K562 (cell line): ENCODE measurements at regions not wholly inside any gene's neighbourhood (a gene's known extent, or its start where the extent isn't known, plus 50 kb on each side); places are given as distances from the start of the nearest gene placed in this dataset.

Experiments
- ATAC-seq: fragments of 200-7000 bp; cut with Tn5 transposase; 3 replicates; pipeline ENCODE4 v1.9.1; 2020; ENCODE audit warnings: moderate library complexity
- BruUV-seq: library from RNA; stranded (reverse); fragments of 400-500 nt; replicated peaks from 2 replicates; lab custom pipeline; 2021; lab: Mats Ljungman, UMichigan
- CTCF ChIA-PET: fragments of 300-600 bp; formaldehyde crosslinking; extraction: SDS; loops from one replicate; lab custom pipeline; 2021; ENCODE audit warnings: low intra/inter-chr PET ratio; lab: Yijun Ruan, JAX
- POLR2A ChIA-PET: fragments of 300-600, 350-650 bp; sonication (Branson Sonifier 250); formaldehyde crosslinking; extraction: SDS; loops from one replicate; lab custom pipeline; 2021; ENCODE audit warnings: antibody characterized with exemption, inconsistent platforms; lab: Yijun Ruan, JAX
- DNase-seq, 4 experiments: peaks; one replicate each; pipeline versions ENCODE4 v3.0.0 to v3.0.0-alpha.2; 2011 to 2018; ENCODE audit warnings: low spot score in 3 of 4, mixed read lengths in 3 of 4; ENCODE audit errors: extremely low read depth in 1 of 4
- FAIRE-seq: peaks from 2 replicates; lab custom pipeline; 2011; peaks lifted over from hg19 to GRCh38; lab: Jason Lieb, UNC
- H2AFZ ChIP-seq: 2 replicates; pipeline ENCODE4 v1.6.0; 2011; ENCODE audit warnings: low read depth, low read length, control low read depth, inconsistent platforms
- H3K27ac ChIP-seq: fragments of 200-600 bp; 3 replicates; pipeline ENCODE4 v1.8.0; 2011; ENCODE audit warnings: low read depth, mild to moderate bottlenecking, control low read depth, inconsistent platforms, low read length, moderate library complexity, mixed read lengths; ENCODE audit errors: extremely low read depth
- H3K27me3 ChIP-seq, 2 experiments: fragments of 300-600 bp in 1 of 2; 2 replicates in 1 of 2; 3 replicates in 1 of 2; pipeline versions ENCODE4 v1.6.0 to v1.8.0; 2011; ENCODE audit warnings: inconsistent platforms in 2 of 2, low read length in 2 of 2, mild to moderate bottlenecking in 1 of 2, mixed read lengths in 1 of 2, moderate library complexity in 1 of 2; ENCODE audit not compliant: control insufficient read depth in 2 of 2, insufficient read depth in 2 of 2
- H3K36me3 ChIP-seq: fragments of 300-600 bp; 3 replicates; pipeline ENCODE4 v1.8.0; 2011; ENCODE audit warnings: mild to moderate bottlenecking, low read length, inconsistent platforms; ENCODE audit not compliant: control insufficient read depth, insufficient read depth
- H3K4me1 ChIP-seq, 2 experiments: fragments of 200-600 bp in 1 of 2; replicated peaks in 1 of 2; 2 replicates in 1 of 2; 3 replicates in 1 of 2; pipeline versions ENCODE4 v1.5.1 to v1.8.0; 2011; ENCODE audit warnings: inconsistent platforms in 2 of 2, low read length in 2 of 2, mild to moderate bottlenecking in 1 of 2, mixed read lengths in 1 of 2, moderate library complexity in 1 of 2; ENCODE audit not compliant: control insufficient read depth in 2 of 2, insufficient read depth in 2 of 2
- H3K4me2 ChIP-seq: 2 replicates; pipeline ENCODE4 v1.6.1; 2011; ENCODE audit warnings: low read length, control low read depth, inconsistent platforms, mixed read lengths; ENCODE audit not compliant: insufficient read depth
- H3K4me3 ChIP-seq: fragments of 200-600 bp; sonication (generic), shearing (Covaris generic); 2 replicates; pipeline ENCODE4 v1.5.1; 2016; ENCODE audit warnings: control low read depth, inconsistent platforms
- H3K79me2 ChIP-seq: fragments of 200-600 bp; 3 replicates; pipeline ENCODE4 v1.8.0; 2011; ENCODE audit warnings: low read length, inconsistent platforms; ENCODE audit not compliant: control insufficient read depth, insufficient read depth
- H3K9ac ChIP-seq, 2 experiments: 2 replicates each; pipeline versions ENCODE4 v1.6.0 to v1.6.1; 2011; ENCODE audit warnings: low read depth in 2 of 2, low read length in 2 of 2, control low read depth in 1 of 2, inconsistent platforms in 1 of 2, mild to moderate bottlenecking in 1 of 2, mixed read lengths in 1 of 2; ENCODE audit not compliant: insufficient read depth in 1 of 2
- H3K9me1 ChIP-seq: one replicate; pipeline ENCODE4 v1.6.0; 2011; ENCODE audit warnings: inconsistent platforms, mild to moderate bottlenecking, low read length, moderate library complexity; ENCODE audit not compliant: control insufficient read depth, insufficient read depth
- H3K9me3 ChIP-seq: replicated peaks from 2 replicates; pipeline ENCODE4 v1.5.1; 2011; ENCODE audit warnings: low read depth, low read length, inconsistent platforms; ENCODE audit not compliant: control insufficient read depth, insufficient read depth
- H4K20me1 ChIP-seq: replicated peaks from 2 replicates; pipeline ENCODE4 v1.6.1; 2011; ENCODE audit warnings: low read length, inconsistent platforms, mixed read lengths; ENCODE audit not compliant: control insufficient read depth, insufficient read depth
- ARID1B ChIP-seq: fragments of 450-650 bp; IDR thresholded peaks from 2 replicates; pipeline ENCODE4 v1.6.1; 2016; ENCODE audit warnings: antibody characterized with exemption, mild to moderate bottlenecking, inconsistent platforms
- ATF7 ChIP-seq: fragments of 450-650 bp; IDR thresholded peaks from 2 replicates; pipeline ENCODE4 v1.7.1; 2014; ENCODE audit warnings: mild to moderate bottlenecking, moderate library complexity
- C11orf30 ChIP-seq: fragments of 450-650 bp; IDR thresholded peaks from 2 replicates; pipeline ENCODE4 v1.6.1; 2016; ENCODE audit warnings: low read depth, mild to moderate bottlenecking
- CBFA2T2 ChIP-seq: fragments of 450-650 bp; conservative IDR thresholded peaks from 2 replicates; pipeline ENCODE4 v1.6.1; 2017; ENCODE audit warnings: mild to moderate bottlenecking
- CBFA2T3 ChIP-seq: fragments of 450-650 bp; IDR thresholded peaks from 2 replicates; pipeline ENCODE4 v1.6.1; 2017
- DPF2 ChIP-seq: fragments of 450-650 bp; IDR thresholded peaks from 2 replicates; pipeline ENCODE4 v1.6.1; 2016
- KAT7 ChIP-seq: sonication (generic); formaldehyde crosslinking; IDR thresholded peaks from 2 replicates; pipeline ENCODE4 v1.8.0; 2022; ENCODE audit warnings: missing genetic modification reagents, mild to moderate bottlenecking, borderline replicate concordance
- MAFF ChIP-seq: IDR thresholded peaks from 2 replicates; pipeline ENCODE4 v1.6.1; 2012; ENCODE audit warnings: low read length, improper control_type of control experiment
- MAFG ChIP-seq: fragments of 450-650 bp; conservative IDR thresholded peaks from 2 replicates; pipeline ENCODE4 v1.6.1; 2016; ENCODE audit warnings: missing genetic modification characterization, missing compliant biosample characterization
- MAFK ChIP-seq: IDR thresholded peaks from 2 replicates; pipeline ENCODE4 v1.6.1; 2011; ENCODE audit warnings: low read length, improper control_type of control experiment
- NFE2 ChIP-seq: IDR thresholded peaks from 2 replicates; pipeline ENCODE4 v1.6.1; 2014; ENCODE audit warnings: antibody characterized with exemption, low read depth
- PML ChIP-seq: IDR thresholded peaks from 2 replicates; pipeline ENCODE4 v1.6.1; 2012; ENCODE audit warnings: low read length, inconsistent platforms
- SPI1 ChIP-seq: IDR thresholded peaks from 2 replicates; pipeline ENCODE4 v1.6.1; 2011; ENCODE audit warnings: low read depth, low read length, control low read depth, borderline replicate concordance
- TAF9B ChIP-seq: fragments of 450-650 bp; IDR thresholded peaks from 2 replicates; pipeline ENCODE4 v1.6.1; 2018; ENCODE audit warnings: mild to moderate bottlenecking; ENCODE audit not compliant: partially characterized antibody
- TEAD4 ChIP-seq, 2 experiments: sonication (generic) in 1 of 2; formaldehyde crosslinking in 1 of 2; IDR thresholded peaks; 2 replicates each; pipeline versions ENCODE4 v1.6.1 to v1.8.0; 2012 to 2022; ENCODE audit warnings: borderline replicate concordance in 1 of 2, inconsistent platforms in 1 of 2, low read length in 1 of 2, mild to moderate bottlenecking in 1 of 2, missing genetic modification reagents in 1 of 2
- TRIM24 ChIP-seq, 2 experiments: fragments of 450-650 bp; IDR thresholded peaks; 2 replicates each; pipeline ENCODE4 v1.6.1; 2016
- ZNF316 ChIP-seq: fragments of 450-650 bp; IDR thresholded peaks from 2 replicates; pipeline ENCODE4 v1.6.1; 2016
- WGBS: fragments of 100-300 bp; shearing (Covaris generic); methylation state at CpG from one replicate; pipeline ENCODE4 v1.1.6; 2016; ENCODE audit warnings: low coverage, mixed read lengths; ENCODE audit not compliant: insufficient coverage; ENCODE audit errors: missing lambda C conversion rate; 5-methylcytosine and 5-hydroxymethylcytosine counted together
- in situ Hi-C: fragments of 300-500 bp; cut with MboI; formaldehyde crosslinking; loops from 4 replicates; pipeline ENCODE4 v1.15.0; 2018; ENCODE audit warnings: inconsistent platforms, mixed read lengths
- intact Hi-C: fragments of 100-400 bp; cut with micrococcal nuclease; formaldehyde crosslinking; loops from 2 replicates; pipeline ENCODE4 v1.14.2; 2022

DNA sequence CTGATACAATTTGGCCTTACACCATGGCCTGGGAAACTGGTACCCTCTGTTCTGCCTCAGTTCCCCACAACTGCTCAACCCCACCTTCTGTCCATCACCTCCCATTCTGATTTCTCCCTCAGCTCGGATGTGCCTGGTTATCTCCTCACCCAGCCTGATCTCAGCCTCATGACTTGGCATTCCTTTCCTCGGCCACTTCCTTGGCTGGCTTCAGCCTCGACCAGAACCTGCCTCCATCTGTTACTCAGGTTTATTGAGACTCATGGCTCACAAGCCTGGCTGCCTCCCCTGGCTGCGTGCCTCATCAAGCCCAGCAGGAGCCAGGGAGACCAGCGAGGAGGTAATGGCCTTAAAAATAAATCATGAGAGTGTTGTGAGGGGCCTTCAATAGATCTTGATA is 356.2 kb upstream of the SPRED2 start:
- FAIRE-seq = peak; percentile 46
- in situ Hi-C loops = no loop called here
- Histone ChIP-seq H3K9ac (0 out of 4 replicates have a peak overlapping the region, but pooled peaks of 1 of the 2 experiments have one; percentile 31), H3K4me2 (no peak overlapping the region), H3K9me1 (no peaks in the 10 kb centered on the region), H3K9me3 (no peaks in the 10 kb centered on the region), H4K20me1 (no peaks in the 10 kb centered on the region), H3K27ac (no peak overlapping the region), H3K79me2 (no peaks in the 10 kb centered on the region), H3K36me3 (no peaks in the 10 kb centered on the region), H3K4me1 (peaks cover 0 to 12% of the 10 kb centered on the region in 2 experiments; a peak in 3 of 5 replicates), H3K4me3 (no peak overlapping the region), H3K27me3 (no peaks in the 10 kb centered on the region), H2AFZ (peak overlapping the region; percentile 37)
- TF ChIP-seq CBFA2T2 = peak; percentile 39
- peak; percentile 19; the same call in 1 of the 2 replicates for TF ChIP-seq DPF2
- no peak for TF ChIP-seq TAF9B
- peak; percentile 33; the same call in 1 of the 2 replicates for TF ChIP-seq SPI1
- TF ChIP-seq MAFK = peak; percentile 45; the same call in 1 of the 2 replicates
- TF ChIP-seq ATF7 = no peak
- peak; percentile 65; the same call in 1 of the 2 replicates for TF ChIP-seq MAFG
- peak in 1 of 2 experiments; percentile 31; a peak in 1 of 4 replicates for TF ChIP-seq TRIM24 (IDR thresholded peaks at IDR 0.05)
- TF ChIP-seq MAFF = peak; percentile 36; the same call in 1 of the 2 replicates
- TF ChIP-seq ARID1B = peak; percentile 54
- peak; percentile 73 for TF ChIP-seq NFE2
- 0 out of 2 replicates have a peak, but pooled peaks have one; percentile 46 for TF ChIP-seq ZNF316
- no peak for TF ChIP-seq KAT7 (CRISPR knock-in tag)
- TF ChIP-seq TEAD4 (IDR thresholded peaks at IDR 0.05; ENCODE audit: low read length) = 0 out of 2 replicates have a peak, but pooled peaks have one; percentile 8
- no peak for TF ChIP-seq TEAD4 (CRISPR knock-in tag; IDR thresholded peaks at IDR 0.05; ENCODE audit: borderline replicate concordance)
- TF ChIP-seq C11orf30 = peak; percentile 45; the same call in 1 of the 2 replicates
- no peak for TF ChIP-seq PML
- peak; percentile 59 for TF ChIP-seq CBFA2T3
- DNase-seq = peak in 2 of 4 experiments; percentile 17 to 23
- no TSS peak for BruUV-seq
- intact Hi-C loops = no loop called here
- peak; percentile 75 for ATAC-seq
- 5% methylated on average over 5 of the region's 5 CpGs for WGBS
- CTCF ChIA-PET = interaction anchor here (0.6 kb wide), 1 partner anchor 838 kb away, joined by 3 read pairs; no protein-coding TSS in a partner anchor
- POLR2A ChIA-PET = interaction anchor here (1.2 kb wide), 1 partner anchor 9 kb away, joined by 4 read pairs; no protein-coding TSS in a partner anchor
